Erythroblast (primary cell): ENCODE measurements at regions not wholly inside any gene's neighbourhood (a gene's known extent, or its start where the extent isn't known, plus 50 kb on each side); places are given as distances from the start of the nearest gene placed in this dataset.

Experiments used
- DNase-seq, 2 experiments: peaks; one replicate each; lab custom pipeline; 2025; lab: John Stamatoyannopoulos, UW
- GATA1 ChIP-seq: IDR thresholded peaks from 2 replicates; pipeline ENCODE4 v1.6.1; 2011; ENCODE audit warnings: low read depth, mild to moderate bottlenecking, control low read depth, low read length, moderate library complexity
- POLR2A ChIP-seq: IDR thresholded peaks from 2 replicates; pipeline ENCODE4 v1.6.1; 2011; ENCODE audit warnings: mild to moderate bottlenecking, low read length

DNA sequence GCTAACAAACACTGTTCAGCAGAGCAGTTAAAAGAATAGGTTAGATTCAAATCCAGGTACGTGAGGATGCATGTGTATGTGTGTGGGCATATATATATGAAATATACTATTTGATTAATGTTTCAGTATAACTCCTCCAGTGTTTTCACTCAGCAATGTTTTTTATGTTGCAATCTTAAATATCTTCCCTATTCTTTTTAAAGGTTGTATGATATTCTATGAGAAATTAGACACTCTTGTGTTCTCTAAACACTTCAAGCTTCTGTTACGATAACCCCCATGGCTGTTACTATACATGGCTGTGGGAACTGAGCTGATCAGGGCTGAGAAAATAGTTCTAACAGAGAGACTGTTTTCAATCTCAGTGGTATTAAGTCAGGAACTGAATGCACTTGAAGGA, 421.0 kb downstream of the CBLN4 start:
- no peak for DNase-seq
- TF ChIP-seq GATA1: no peak
- no peak for TF ChIP-seq POLR2A

DNA sequence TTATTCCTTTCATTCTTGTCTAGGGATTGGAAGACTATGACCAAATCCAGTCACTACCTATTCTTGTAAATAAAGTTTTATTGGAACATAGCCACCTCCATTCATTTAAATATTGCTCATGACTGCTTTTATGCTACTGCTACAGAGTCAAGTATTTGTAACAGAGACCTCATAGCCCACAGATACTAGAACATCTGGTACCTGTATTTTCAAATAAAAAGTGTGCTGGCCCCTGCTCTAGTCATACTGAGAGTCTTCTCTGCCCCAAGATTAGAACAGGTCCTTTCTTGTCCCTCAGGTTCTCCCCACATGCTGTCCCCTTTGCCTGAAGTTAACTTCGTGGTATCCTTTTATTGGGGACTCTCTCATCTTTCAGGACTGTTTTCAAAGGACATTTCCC, 422.3 kb downstream of the CBLN4 start:
- TF ChIP-seq POLR2A (no peak), GATA1 (no peak)
- no peak for DNase-seq

- no peak for DNase-seq
- no peak for TF ChIP-seq POLR2A
- no peak for TF ChIP-seq GATA1
Observed at GRCh38 chr20:55582498-55582897, 422.8 kb downstream of the CBLN4 start.

DNA sequence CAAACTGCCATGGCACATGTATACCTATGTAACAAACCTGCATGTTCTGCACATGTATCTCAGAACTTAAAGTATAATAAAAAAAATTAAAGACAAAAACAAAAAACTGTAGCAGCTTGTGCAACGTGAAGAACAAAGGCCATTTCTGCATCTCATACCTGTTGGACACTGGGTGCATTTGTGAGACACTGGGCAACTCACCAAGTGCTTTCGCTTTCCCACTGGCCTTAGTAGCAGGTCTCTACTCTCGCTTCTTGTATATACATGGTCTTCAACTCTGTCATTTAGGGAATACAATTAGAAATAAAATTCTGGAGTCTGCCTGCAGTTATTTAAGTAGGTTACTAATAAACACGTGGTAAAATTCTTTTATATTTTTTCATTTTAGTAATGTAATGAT, 423.8 kb downstream of the CBLN4 start:
- TF ChIP-seq GATA1 (no peak), POLR2A (no peak)
- no peak for DNase-seq

GRCh38 chr20:55580475-55580874, 424.8 kb downstream of the CBLN4 start:
- TF ChIP-seq GATA1 (no peak), POLR2A (no peak)
- DNase-seq: no peak

GRCh38 chr20:55579802-55580201, 425.5 kb downstream of the CBLN4 start:
- DNase-seq: no peak
- TF ChIP-seq GATA1 (no peak), POLR2A (no peak)

DNA sequence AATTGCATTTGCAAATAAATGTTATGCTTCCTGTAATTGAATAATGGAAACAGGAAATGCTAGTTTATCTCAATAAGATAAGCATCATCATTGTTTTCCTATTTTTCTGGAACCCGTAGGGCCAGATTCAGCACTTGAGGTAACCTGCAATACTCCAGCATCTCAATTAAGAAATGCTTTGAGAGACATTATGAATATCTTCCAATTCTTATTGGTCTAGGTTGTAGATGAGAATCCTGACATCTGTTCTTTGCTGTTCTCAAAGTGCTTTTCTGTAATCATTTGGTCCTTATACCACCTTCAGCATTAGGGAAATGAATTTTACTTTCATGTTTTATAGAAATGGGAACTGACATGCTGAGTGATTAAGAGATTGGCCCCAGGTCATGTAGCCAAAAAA, 428.3 kb downstream of the CBLN4 start:
- no peak for TF ChIP-seq GATA1
- no peak for TF ChIP-seq POLR2A
- DNase-seq: no peak

- TF ChIP-seq POLR2A: no peak
- TF ChIP-seq GATA1: no peak
- no peak for DNase-seq
Observed at GRCh38 chr20:55569084-55569483, 436.2 kb downstream of the CBLN4 start.

DNA sequence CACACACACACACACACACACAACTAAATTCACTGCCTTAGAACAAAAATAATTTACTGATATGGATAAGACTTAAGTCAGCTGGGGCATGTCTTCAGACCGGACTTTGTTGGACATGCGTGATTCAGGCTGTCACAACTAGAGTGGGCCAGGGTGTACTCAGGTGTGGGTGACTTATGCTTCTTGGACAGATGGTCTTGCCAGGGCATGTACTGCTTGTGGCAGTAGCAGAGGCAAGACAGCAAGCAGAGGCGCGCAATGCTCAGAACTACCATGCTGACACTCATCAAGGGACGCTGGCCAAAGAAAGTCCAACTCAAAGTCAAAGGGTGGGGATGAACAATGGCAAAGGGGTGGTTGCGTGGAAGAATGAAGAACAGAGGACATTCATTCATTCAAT, 437.5 kb downstream of the CBLN4 start:
- TF ChIP-seq POLR2A (no peak), GATA1 (no peak)
- no peak for DNase-seq

GRCh38 chr20:55565096-55565773, 440.1 kb downstream of the CBLN4 start:
- no peak for DNase-seq
- TF ChIP-seq GATA1: no peak
- TF ChIP-seq POLR2A: no peak

DNA sequence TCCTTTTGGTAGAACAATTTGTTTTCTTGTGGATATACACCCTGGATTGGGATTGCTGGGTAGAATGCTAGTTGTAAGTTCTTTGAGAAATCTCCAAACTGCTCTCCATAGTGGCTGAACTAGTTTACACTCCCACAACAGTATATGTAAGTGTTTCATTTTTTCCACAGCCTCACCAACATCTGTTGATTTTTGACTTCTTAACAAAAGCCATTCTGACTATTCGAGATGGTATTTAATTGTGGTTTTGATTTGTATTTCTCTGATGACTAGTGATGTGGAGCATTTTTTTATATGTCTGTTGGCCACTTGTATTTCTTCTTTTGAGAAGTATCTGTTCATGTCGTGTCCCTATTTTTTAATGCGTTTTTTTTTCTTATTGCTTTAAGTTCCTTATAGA, 444.1 kb downstream of the CBLN4 start:
- DNase-seq: no peak
- no peak for TF ChIP-seq POLR2A
- no peak for TF ChIP-seq GATA1

- TF ChIP-seq GATA1: no peak
- TF ChIP-seq POLR2A: no peak
- DNase-seq: no peak
Observed at GRCh38 chr20:55557191-55557590, 448.1 kb downstream of the CBLN4 start.

DNA sequence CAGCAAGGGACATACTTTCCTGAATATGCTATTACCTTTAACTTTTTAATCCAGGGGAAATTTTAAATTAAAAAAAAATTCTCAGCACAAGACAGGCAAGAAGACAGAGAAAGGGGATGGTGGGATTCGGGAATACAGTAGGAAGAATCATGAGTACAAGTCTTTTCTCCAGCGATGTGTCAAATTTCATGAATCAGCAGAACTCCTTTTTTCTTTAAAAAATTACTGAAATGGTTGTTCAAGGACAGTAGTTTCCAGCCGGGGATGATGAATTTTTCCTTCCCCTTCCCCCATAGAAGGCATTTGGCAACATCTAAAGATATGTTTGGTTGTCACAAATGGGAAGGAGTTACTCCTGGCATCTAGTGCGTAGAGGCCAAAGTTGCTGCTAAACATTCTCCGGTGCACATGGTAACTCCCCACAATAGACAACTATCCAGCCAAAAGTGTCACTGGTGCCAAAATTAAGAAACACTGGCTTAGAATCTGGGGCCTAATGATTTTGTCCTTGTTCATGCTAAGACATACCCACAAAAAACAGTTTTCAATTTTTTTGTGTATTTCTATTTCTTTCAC, 450.2 kb downstream of the CBLN4 start:
- no peak for DNase-seq
- TF ChIP-seq POLR2A: no peak
- no peak for TF ChIP-seq GATA1

DNA sequence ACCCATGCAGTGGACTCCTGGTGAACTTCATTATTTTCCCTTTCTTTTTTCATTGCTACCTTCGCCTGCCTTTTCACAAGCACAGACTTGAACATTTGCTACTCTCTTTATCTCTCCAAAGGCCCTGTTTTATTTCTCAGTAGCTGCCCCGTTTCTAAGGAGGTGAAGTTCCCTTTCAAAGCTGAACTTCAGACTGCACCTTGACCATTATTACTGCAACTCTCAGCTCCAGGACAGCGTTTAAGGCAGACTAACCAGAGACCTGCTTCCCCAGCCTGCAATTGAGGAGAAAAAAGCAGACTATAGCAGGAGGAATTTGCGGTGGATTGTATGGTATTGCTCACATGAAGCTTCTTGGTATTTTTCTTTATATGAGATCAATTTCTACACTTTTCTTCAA, 460.7 kb downstream of the CBLN4 start:
- TF ChIP-seq POLR2A (no peak), GATA1 (no peak)
- no peak for DNase-seq

DNA sequence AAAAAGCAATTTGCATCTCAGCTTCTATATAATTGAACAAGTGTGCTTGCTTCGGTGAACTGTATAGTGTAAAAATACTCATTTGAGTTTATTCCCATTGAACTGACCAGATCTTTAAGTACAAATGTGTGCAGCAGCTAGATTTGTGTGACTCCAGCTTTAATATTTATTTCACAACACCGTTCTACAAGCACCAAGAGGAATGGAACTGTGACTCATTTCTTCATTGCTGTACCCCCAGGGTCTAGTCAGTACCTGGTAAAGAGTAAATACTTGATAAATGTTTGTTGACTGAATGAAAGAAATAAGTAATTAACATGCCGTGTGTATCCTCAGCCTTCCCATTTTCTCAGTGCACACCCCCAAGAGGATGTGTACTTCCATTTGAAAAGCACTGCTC, 464.8 kb downstream of the CBLN4 start:
- TF ChIP-seq GATA1 (no peak), POLR2A (no peak)

DNA sequence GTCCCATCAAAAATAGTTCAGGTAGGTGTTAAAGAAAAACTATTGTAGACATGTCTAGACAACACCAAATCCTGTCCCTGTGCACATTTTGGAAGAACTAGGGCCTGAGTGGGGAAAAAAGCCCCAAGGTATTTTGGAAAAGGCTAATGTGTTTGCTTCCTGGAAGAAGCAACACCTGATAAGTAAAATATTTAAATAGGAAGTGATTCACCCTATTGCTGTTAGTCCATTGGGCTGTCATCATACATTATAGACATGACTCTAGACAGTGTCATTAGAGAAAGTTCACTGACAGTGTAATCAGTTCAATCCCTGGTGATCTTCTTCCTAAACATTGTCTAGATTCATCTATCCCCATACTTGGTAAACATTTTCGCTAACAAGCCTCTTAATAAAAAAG, 465.3 kb downstream of the CBLN4 start:
- no peak for DNase-seq
- no peak for TF ChIP-seq GATA1
- TF ChIP-seq POLR2A: no peak

More for the DNA sequence above, 464.8 kb downstream of the CBLN4 start:
- DNase-seq: no peak
